WTC11 (cell line): ENCODE measurements at regions not wholly inside any gene's neighbourhood (a gene's known extent, or its start where the extent isn't known, plus 50 kb on each side); places are given as distances from the start of the nearest gene placed in this dataset.

Experiments used
- CREM ChIP-seq: sonication (generic); formaldehyde crosslinking; IDR thresholded peaks from 2 replicates; pipeline ENCODE4 v1.8.1; 2022; ENCODE audit warnings: mild to moderate bottlenecking, missing genetic modification reagents, moderate library complexity
- GRHL2 ChIP-seq: fragments of 250-450 bp; sonication (Bioruptor Pico); IDR thresholded peaks from 2 replicates; pipeline ENCODE4 v1.8.0; 2022; ENCODE audit warnings: mild to moderate bottlenecking, moderate library complexity; ENCODE audit not compliant: insufficient replicate concordance, severe bottlenecking
- IRF2 ChIP-seq: sonication (generic); formaldehyde crosslinking; IDR thresholded peaks from 2 replicates; pipeline ENCODE4 v1.8.0; 2022; ENCODE audit warnings: low read depth, missing genetic modification reagents, borderline replicate concordance
- KAT7 ChIP-seq: sonication (generic); formaldehyde crosslinking; IDR thresholded peaks from 2 replicates; pipeline ENCODE4 v1.8.1; 2023; ENCODE audit warnings: missing genetic modification reagents, mild to moderate bottlenecking, borderline replicate concordance
- SP1 ChIP-seq: sonication (generic); formaldehyde crosslinking; conservative IDR thresholded peaks from 2 replicates; pipeline ENCODE4 v1.8.1; 2022; ENCODE audit warnings: missing genetic modification reagents
- TEAD4 ChIP-seq: sonication (generic); formaldehyde crosslinking; IDR thresholded peaks from 2 replicates; pipeline ENCODE4 v1.8.0; 2022; ENCODE audit warnings: mild to moderate bottlenecking, missing genetic modification reagents
- TP53 ChIP-seq: sonication (generic); formaldehyde crosslinking; IDR thresholded peaks from 2 replicates; pipeline ENCODE4 v1.8.1; 2023; ENCODE audit warnings: mild to moderate bottlenecking, missing genetic modification reagents
- ZNF416 ChIP-seq: fragments of 250-450 bp; sonication (Bioruptor Pico); IDR thresholded peaks from 2 replicates; pipeline ENCODE4 v1.9.0; 2021; ENCODE audit warnings: mild to moderate bottlenecking, inconsistent platforms
- TF ChIP-seq, protein P1 (sequence below): fragments of 200-600 bp; IDR thresholded peaks from 2 replicates; pipeline ENCODE4 v1.8.0; 2022; ENCODE audit warnings: antibody characterized with exemption
- TF ChIP-seq, protein P2 (sequence below): sonication (generic); formaldehyde crosslinking; IDR thresholded peaks from 2 replicates; pipeline ENCODE4 v1.8.0; 2023; ENCODE audit warnings: mild to moderate bottlenecking, missing genetic modification reagents
- TF ChIP-seq, protein P3 (sequence below): sonication (generic); formaldehyde crosslinking; IDR thresholded peaks from 2 replicates; pipeline ENCODE4 v1.8.0; 2022; ENCODE audit warnings: mild to moderate bottlenecking, missing genetic modification reagents
- TF ChIP-seq, protein P4 (sequence below): sonication (generic); formaldehyde crosslinking; IDR thresholded peaks from 2 replicates; pipeline ENCODE4 v1.8.1; 2023; ENCODE audit warnings: mild to moderate bottlenecking, missing genetic modification reagents, moderate library complexity
- TF ChIP-seq, protein P5 (sequence below): sonication (generic); formaldehyde crosslinking; IDR thresholded peaks from 2 replicates; pipeline ENCODE4 v1.8.1; 2022; ENCODE audit warnings: low read depth, missing genetic modification reagents, borderline replicate concordance

DNA sequence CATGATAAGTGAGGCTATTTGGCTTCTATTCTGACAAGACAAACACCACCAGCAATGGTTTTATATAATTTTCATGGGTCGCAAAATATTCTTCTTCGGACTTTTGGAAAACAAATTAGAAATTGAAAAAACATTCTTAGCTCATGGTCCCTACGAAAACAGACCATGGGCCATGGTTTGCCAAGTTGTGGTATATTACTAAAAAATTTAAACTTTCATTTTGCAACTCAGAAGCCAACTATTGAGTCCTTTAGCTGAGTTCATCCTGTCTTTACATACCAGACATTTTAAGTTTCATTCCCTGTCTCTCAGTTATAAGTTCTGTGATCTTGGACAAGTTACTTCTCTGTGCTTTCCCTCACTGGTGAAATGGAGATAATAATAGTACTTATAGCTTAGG lies 198.1 kb downstream of the CSNK1G3 start:
- TF ChIP-seq ZNF416 (CRISPR knock-in tag) (no peak), CREM (CRISPR knock-in tag) (no peak), TEAD4 (CRISPR knock-in tag) (no peak), KAT7 (CRISPR knock-in tag) (no peak), GRHL2 (no peak), TP53 (CRISPR knock-in tag) (no peak), SP1 (CRISPR knock-in tag) (no peak), IRF2 (CRISPR knock-in tag) (no peak)
- TF ChIP-seq, protein P1, sequence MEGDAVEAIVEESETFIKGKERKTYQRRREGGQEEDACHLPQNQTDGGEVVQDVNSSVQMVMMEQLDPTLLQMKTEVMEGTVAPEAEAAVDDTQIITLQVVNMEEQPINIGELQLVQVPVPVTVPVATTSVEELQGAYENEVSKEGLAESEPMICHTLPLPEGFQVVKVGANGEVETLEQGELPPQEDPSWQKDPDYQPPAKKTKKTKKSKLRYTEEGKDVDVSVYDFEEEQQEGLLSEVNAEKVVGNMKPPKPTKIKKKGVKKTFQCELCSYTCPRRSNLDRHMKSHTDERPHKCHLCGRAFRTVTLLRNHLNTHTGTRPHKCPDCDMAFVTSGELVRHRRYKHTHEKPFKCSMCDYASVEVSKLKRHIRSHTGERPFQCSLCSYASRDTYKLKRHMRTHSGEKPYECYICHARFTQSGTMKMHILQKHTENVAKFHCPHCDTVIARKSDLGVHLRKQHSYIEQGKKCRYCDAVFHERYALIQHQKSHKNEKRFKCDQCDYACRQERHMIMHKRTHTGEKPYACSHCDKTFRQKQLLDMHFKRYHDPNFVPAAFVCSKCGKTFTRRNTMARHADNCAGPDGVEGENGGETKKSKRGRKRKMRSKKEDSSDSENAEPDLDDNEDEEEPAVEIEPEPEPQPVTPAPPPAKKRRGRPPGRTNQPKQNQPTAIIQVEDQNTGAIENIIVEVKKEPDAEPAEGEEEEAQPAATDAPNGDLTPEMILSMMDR = no peak
- TF ChIP-seq, protein P2, sequence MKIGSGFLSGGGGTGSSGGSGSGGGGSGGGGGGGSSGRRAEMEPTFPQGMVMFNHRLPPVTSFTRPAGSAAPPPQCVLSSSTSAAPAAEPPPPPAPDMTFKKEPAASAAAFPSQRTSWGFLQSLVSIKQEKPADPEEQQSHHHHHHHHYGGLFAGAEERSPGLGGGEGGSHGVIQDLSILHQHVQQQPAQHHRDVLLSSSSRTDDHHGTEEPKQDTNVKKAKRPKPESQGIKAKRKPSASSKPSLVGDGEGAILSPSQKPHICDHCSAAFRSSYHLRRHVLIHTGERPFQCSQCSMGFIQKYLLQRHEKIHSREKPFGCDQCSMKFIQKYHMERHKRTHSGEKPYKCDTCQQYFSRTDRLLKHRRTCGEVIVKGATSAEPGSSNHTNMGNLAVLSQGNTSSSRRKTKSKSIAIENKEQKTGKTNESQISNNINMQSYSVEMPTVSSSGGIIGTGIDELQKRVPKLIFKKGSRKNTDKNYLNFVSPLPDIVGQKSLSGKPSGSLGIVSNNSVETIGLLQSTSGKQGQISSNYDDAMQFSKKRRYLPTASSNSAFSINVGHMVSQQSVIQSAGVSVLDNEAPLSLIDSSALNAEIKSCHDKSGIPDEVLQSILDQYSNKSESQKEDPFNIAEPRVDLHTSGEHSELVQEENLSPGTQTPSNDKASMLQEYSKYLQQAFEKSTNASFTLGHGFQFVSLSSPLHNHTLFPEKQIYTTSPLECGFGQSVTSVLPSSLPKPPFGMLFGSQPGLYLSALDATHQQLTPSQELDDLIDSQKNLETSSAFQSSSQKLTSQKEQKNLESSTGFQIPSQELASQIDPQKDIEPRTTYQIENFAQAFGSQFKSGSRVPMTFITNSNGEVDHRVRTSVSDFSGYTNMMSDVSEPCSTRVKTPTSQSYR (CRISPR knock-in tag) = no peak
- TF ChIP-seq, protein P3, sequence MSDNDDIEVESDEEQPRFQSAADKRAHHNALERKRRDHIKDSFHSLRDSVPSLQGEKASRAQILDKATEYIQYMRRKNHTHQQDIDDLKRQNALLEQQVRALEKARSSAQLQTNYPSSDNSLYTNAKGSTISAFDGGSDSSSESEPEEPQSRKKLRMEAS (CRISPR knock-in tag) = no peak
- TF ChIP-seq, protein P4, sequence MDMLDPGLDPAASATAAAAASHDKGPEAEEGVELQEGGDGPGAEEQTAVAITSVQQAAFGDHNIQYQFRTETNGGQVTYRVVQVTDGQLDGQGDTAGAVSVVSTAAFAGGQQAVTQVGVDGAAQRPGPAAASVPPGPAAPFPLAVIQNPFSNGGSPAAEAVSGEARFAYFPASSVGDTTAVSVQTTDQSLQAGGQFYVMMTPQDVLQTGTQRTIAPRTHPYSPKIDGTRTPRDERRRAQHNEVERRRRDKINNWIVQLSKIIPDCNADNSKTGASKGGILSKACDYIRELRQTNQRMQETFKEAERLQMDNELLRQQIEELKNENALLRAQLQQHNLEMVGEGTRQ (CRISPR knock-in tag) = no peak
- TF ChIP-seq, protein P5, sequence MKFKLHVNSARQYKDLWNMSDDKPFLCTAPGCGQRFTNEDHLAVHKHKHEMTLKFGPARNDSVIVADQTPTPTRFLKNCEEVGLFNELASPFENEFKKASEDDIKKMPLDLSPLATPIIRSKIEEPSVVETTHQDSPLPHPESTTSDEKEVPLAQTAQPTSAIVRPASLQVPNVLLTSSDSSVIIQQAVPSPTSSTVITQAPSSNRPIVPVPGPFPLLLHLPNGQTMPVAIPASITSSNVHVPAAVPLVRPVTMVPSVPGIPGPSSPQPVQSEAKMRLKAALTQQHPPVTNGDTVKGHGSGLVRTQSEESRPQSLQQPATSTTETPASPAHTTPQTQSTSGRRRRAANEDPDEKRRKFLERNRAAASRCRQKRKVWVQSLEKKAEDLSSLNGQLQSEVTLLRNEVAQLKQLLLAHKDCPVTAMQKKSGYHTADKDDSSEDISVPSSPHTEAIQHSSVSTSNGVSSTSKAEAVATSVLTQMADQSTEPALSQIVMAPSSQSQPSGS = no peak
